Inflammatory macrophage treated with lipopolysaccharide for 4 hours (primary cell): ENCODE measurements at regions not wholly inside any gene's neighbourhood (a gene's known extent, or its start where the extent isn't known, plus 50 kb on each side); places are given as distances from the start of the nearest gene placed in this dataset.

Experiments used
- DNase-seq: peaks from one replicate; pipeline ENCODE4 v3.0.0-alpha.2; 2020

GRCh38 chr1:198906739-198907422 is 268.0 kb downstream of the PTPRC start:
- DNase-seq, result no peak

DNA sequence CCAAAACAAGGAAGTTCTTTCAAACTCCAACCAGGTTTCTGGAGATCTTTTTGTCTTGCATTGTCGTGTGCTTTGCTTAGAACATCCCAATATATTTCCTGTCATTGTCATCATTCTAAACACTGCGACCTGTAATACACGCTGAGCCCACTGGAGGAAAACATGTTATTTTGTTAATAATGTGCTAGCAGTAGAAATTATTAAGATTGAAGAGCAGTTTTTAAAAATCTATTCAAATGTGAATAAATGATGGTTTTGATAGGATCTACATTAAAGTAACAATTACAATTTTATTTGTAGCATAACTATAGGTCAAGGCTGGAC is 268.5 kb downstream of the PTPRC start:
- no peak for DNase-seq

- no peak for DNase-seq
These were observed 270.2 kb downstream of the PTPRC start for GRCh38 chr1:198908995-198909394.

GRCh38 chr1:198909973-198910372 is 271.1 kb downstream of the PTPRC start:
- no peak for DNase-seq

- DNase-seq, result no peak
These were observed 272.0 kb downstream of the PTPRC start for GRCh38 chr1:198910816-198911215.

- no peak for DNase-seq
These were observed 273.2 kb downstream of the PTPRC start for GRCh38 chr1:198912046-198912445.

- DNase-seq, result no peak
These were observed 274.8 kb downstream of the PTPRC start for GRCh38 chr1:198913667-198914066.

- no peak for DNase-seq
These were observed 276.7 kb downstream of the PTPRC start for GRCh38 chr1:198915327-198916231.

DNA sequence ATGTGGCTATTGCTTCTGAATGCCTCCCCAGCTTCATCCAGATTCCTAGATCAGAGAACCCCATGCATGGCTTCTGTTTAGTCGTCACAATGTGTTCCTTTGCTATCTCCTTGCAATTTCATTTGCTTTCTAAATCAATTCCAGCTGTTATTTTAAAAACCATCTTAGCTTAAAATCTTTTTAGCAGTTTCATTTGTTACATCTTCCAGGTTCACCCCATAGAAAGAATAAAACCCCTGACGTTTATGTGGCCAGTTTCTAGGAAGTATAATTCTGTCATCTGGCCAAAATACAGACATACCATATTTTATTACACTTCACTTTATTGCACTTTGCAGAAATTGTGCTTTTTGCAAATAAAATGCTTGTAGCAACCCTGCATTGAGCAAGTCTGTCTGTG is 278.4 kb downstream of the PTPRC start:
- no peak for DNase-seq

DNA sequence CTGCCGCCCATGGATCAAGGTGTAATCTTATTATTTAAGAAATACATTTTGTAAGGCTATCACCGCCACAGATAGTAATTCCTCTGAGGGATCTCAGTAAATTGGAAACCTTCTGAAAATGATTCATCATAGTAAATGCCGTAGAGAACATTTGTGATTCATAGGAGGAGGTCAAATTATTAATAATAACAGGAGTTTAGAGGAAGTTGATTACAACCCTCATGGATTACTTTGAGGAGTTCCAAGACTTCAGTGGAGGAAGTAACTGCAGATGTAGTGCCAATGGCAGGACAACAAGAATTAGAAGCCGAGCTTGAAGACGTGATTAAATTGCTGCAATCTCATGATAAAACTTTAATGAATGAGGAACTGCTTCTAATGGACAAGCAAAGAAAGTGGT is 280.1 kb downstream of the PTPRC start:
- DNase-seq, result peak; percentile 80

DNA sequence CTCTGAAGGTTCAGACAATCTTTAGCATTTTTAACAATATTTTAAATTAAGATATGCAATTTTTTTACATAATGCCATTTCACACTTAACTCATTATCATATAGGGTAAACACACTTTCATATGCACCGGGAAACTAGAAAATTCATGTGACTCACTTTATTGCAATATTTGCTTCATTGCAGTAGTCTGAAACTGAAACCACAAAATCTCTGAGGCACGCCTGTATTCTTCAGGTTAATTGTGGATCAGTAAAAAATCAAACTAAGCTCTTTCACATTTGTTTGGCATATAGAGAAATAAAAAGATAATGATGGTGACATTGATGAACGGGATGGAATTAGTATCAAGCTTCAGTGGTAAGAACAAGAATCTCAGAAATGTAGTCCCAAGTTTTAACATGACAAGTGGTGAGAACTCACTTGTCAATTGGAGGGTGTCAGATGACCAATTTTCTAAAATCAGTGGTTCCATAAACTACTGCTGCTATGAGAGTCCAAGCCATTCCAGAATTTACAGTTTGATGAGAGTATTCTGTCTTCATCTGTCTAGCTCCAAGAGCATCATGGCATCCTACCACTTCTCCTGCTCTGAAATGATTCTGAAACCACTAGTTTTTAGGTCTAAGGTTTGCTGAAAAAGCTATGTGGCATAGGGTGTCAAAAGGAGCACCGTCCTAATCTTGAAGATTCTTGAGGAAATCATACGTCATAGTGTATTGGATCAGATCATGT is 281.0 kb downstream of the PTPRC start:
- peak; percentile 94 for DNase-seq

DNA sequence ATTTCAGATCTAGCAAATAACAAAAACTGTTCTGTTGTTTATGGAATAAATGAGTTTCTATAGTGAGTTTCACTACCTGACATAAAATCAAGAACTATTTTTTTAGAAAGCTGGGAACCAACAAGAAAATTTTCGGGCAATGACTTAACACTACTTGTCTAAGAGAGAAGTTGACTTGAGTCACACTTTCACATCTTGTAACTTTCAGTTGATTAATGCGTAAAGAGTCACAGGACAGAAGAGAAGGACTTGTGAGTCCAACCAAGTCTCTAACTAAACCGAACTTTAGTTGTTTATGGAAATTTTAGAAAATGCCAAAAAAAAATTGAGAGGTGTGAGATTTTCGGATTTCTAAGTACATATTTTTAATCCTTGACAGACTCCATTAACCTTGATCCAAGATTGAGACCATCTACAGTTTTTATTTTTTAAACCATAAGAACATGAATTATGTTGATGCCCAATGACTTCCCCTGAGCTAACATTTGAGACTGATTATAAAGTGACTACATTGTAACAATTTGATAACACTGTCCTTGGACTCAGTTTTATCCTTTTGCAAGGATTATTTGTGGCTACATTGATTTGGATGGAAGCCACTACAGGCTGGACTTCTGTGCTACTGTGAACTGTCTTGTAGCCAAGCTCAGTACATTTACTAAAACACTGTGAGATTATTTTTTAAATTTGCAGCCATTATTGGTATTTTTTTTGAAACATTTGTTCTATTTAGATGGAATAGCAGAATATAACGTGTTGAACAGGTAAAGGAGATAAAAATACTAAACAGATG is 284.0 kb downstream of the PTPRC start:
- DNase-seq, result peak; percentile 98

- peak; percentile 51 for DNase-seq
These were observed 285.2 kb downstream of the PTPRC start for GRCh38 chr1:198923993-198924392.

GRCh38 chr1:198925567-198925966 is 286.7 kb downstream of the PTPRC start:
- peak; percentile 67 for DNase-seq

GRCh38 chr1:198927129-198927528 is 288.3 kb downstream of the PTPRC start:
- no peak for DNase-seq

- no peak for DNase-seq
These were observed 290.3 kb downstream of the PTPRC start for GRCh38 chr1:198929111-198929604.

DNA sequence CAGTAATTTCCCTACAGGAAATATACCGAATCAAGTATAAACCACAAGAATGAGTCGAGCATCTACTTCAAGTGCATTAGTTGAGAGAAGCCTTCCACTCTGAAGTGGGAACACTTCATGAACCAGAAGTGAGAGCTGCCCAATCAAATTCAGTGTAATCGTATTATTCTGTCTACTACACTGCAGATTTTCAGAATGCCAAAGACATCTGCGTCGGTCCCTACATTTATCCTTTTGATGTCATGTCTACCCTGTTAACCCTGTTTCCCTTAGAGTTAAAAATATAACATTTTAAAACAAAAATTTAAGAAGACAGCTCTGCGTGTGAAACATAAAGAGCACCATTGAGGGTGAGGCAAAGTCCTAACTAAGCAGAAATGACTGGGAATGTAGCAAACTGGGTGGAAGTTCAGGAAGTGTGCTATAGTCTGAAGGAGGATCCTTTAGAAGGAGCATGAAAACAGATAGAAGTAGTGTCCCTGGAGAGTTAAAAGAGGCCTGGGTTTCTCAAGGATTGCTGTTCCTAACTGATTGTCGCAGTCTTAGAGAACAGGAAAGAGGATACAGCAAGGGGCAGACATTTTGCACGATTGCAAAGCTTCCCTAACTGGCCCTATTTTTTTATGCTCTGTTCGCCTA is 291.2 kb downstream of the PTPRC start:
- peak; percentile 77 for DNase-seq

GRCh38 chr1:198932351-198932991 is 293.6 kb downstream of the PTPRC start:
- no peak for DNase-seq

DNA sequence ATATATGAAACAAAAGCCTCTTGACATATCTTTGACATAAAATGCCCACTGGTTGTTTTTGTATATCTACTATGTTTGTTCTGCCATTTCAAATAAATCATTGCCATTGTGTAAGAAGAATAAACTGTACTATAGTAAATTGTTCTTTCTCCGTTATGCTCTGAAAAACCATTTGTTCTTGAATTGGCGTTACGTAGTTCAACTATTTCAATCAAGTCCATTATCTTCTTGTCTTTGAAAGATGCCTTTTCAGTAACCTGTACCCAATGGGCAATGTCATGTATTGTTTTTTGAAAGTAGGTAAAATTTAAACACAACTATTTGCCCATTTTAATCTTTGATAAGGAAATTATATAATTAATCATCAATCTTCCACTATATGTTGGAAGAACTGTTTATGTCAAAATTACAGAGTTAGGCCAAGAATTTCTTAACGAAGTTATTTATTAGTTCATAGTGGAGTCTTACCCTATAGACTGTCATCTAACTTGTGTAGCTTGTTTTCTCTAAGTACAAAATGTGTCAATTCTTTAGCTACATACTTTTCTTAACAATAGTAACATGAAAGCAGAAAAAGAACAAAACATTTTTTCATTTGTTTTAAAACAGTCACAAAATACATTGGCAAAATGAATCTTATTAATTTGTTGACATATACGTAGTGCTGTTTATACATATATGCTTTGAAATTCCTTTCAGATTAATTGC is 294.8 kb downstream of the PTPRC start:
- no peak for DNase-seq

GRCh38 chr1:198934426-198934825 is 295.6 kb downstream of the PTPRC start:
- no peak for DNase-seq

GRCh38 chr1:198934901-198935305 is 296.1 kb downstream of the PTPRC start:
- no peak for DNase-seq
